H1 (cell line): ENCODE measurements at regions not wholly inside any gene's neighbourhood (a gene's known extent, or its start where the extent isn't known, plus 50 kb on each side); places are given as distances from the start of the nearest gene placed in this dataset.

Source experiments
- USF2 ChIP-seq: IDR thresholded peaks from 2 replicates; pipeline ENCODE4 v1.6.1; 2011; ENCODE audit warnings: low read length, improper control_type of control experiment

GRCh38 chr16:51225878-51226277, 74.8 kb upstream of the SALL1 start (continued):
- no peak for TF ChIP-seq USF2
